ENCODE measurements at regions not wholly inside any gene's neighbourhood (a gene's known extent, or its start where the extent isn't known, plus 50 kb on each side); places are given as distances from the start of the nearest gene placed in this dataset.

DNA sequence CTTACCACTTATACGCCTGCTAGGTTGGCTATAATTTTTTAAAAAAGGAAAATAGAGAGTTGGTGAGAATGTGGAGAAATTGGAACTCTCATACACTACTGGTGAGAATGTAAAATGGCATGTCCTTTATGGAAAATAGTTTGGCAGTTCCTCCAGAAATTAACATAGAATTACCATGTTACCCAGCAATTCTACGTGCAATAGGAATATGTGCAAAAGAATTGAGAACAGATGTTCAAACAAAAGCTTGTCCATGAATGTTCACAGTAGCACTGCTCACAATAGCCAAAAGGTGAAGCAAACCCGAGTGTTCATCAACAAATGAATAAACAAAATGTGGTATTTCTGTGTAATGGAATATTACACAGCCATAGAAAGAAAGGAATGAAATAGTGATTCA is 592.2 kb downstream of the DHX35 start:
- Histone ChIP-seq H3K4me3 (ENCODE audit: low read length) (no peak overlapping the region), H3K36me3 (ENCODE audit: insufficient read depth, low read length) (no peaks in the 10 kb centered on the region), H3K27me3 (ENCODE audit: control insufficient read depth in 1 of 2, insufficient read depth in 2 of 2, low read length in 2 of 2) (no peaks in the 10 kb centered on the region), H3K27ac (ENCODE audit: low read depth in 1 of 2, low read length in 2 of 2) (no peak overlapping the region), H3K4me1 (ENCODE audit: insufficient read depth, low read length) (no peaks in the 10 kb centered on the region), H3K9me3 (ENCODE audit: control insufficient read depth in 1 of 2, insufficient read depth in 1 of 2, low read length in 2 of 2) (no peaks in the 10 kb centered on the region)
- Mint-ChIP-seq H3K27ac (no peak overlapping the region), H3K9me3 (no peaks in the 10 kb centered on the region), H3K27me3 (no peaks in the 10 kb centered on the region), H3K4me1 (ENCODE audit: low read depth) (no peaks in the 10 kb centered on the region), H3K36me3 (ENCODE audit: low read depth) (no peaks in the 10 kb centered on the region), H3K4me3 (no peak overlapping the region)
- POLR2A ChIA-PET: no interaction called here
- CTCF ChIA-PET: no interaction called here
- TF ChIP-seq, protein P1, sequence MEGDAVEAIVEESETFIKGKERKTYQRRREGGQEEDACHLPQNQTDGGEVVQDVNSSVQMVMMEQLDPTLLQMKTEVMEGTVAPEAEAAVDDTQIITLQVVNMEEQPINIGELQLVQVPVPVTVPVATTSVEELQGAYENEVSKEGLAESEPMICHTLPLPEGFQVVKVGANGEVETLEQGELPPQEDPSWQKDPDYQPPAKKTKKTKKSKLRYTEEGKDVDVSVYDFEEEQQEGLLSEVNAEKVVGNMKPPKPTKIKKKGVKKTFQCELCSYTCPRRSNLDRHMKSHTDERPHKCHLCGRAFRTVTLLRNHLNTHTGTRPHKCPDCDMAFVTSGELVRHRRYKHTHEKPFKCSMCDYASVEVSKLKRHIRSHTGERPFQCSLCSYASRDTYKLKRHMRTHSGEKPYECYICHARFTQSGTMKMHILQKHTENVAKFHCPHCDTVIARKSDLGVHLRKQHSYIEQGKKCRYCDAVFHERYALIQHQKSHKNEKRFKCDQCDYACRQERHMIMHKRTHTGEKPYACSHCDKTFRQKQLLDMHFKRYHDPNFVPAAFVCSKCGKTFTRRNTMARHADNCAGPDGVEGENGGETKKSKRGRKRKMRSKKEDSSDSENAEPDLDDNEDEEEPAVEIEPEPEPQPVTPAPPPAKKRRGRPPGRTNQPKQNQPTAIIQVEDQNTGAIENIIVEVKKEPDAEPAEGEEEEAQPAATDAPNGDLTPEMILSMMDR (IDR thresholded peaks at IDR 0.05): no peak
- DNase-seq (no peak), ATAC-seq (ENCODE audit: poor library complexity) (no peak)
- intact Hi-C loops (cut with DNase I, micrococcal nuclease): no loop called here

GRCh38 chr20:39553120-39553519 is 591.0 kb downstream of the DHX35 start:
- DNase-seq: no peak
- POLR2A ChIA-PET: no interaction called here
- no peak for ATAC-seq (ENCODE audit: poor library complexity)
- intact Hi-C loops (cut with DNase I, micrococcal nuclease): no loop called here
- Histone ChIP-seq H3K36me3 (ENCODE audit: insufficient read depth, low read length) (no peaks in the 10 kb centered on the region), H3K27me3 (ENCODE audit: control insufficient read depth in 1 of 2, insufficient read depth in 2 of 2, low read length in 2 of 2) (no peaks in the 10 kb centered on the region), H3K4me1 (ENCODE audit: insufficient read depth, low read length) (no peaks in the 10 kb centered on the region), H3K9me3 (ENCODE audit: control insufficient read depth in 1 of 2, insufficient read depth in 1 of 2, low read length in 2 of 2) (no peaks in the 10 kb centered on the region), H3K27ac (ENCODE audit: low read depth in 1 of 2, low read length in 2 of 2) (no peak overlapping the region), H3K4me3 (ENCODE audit: low read length) (no peak overlapping the region)
- CTCF ChIA-PET: no interaction called here
- H3K4me3 Mint-ChIP-seq: no peak overlapping the region
- H3K27ac Mint-ChIP-seq: no peak overlapping the region
- TF ChIP-seq, protein P1 (IDR thresholded peaks at IDR 0.05): no peak
- no peaks in the 10 kb centered on the region for H3K9me3 Mint-ChIP-seq
- H3K27me3 Mint-ChIP-seq: no peaks in the 10 kb centered on the region
- no peaks in the 10 kb centered on the region for H3K36me3 Mint-ChIP-seq (ENCODE audit: low read depth)
- no peaks in the 10 kb centered on the region for H3K4me1 Mint-ChIP-seq (ENCODE audit: low read depth)

GRCh38 chr20:39549733-39550132 is 587.6 kb downstream of the DHX35 start:
- Mint-ChIP-seq H3K4me1 (ENCODE audit: low read depth) (no peaks in the 10 kb centered on the region), H3K27ac (no peak overlapping the region), H3K9me3 (no peaks in the 10 kb centered on the region), H3K4me3 (no peak overlapping the region), H3K36me3 (ENCODE audit: low read depth) (no peaks in the 10 kb centered on the region), H3K27me3 (peaks cover 13% of the 10 kb centered on the region)
- intact Hi-C loops (cut with DNase I, micrococcal nuclease): no loop called here
- no peak for DNase-seq
- POLR2A ChIA-PET: no interaction called here
- Histone ChIP-seq H3K4me1 (ENCODE audit: insufficient read depth, low read length) (no peaks in the 10 kb centered on the region), H3K9me3 (ENCODE audit: control insufficient read depth in 1 of 2, insufficient read depth in 1 of 2, low read length in 2 of 2) (no peaks in the 10 kb centered on the region), H3K36me3 (ENCODE audit: insufficient read depth, low read length) (no peaks in the 10 kb centered on the region), H3K27me3 (ENCODE audit: control insufficient read depth in 1 of 2, insufficient read depth in 2 of 2, low read length in 2 of 2) (no peaks in the 10 kb centered on the region), H3K4me3 (ENCODE audit: low read length) (no peak overlapping the region), H3K27ac (ENCODE audit: low read depth in 1 of 2, low read length in 2 of 2) (no peak overlapping the region)
- no peak for ATAC-seq (ENCODE audit: poor library complexity)
- TF ChIP-seq, protein P1 (IDR thresholded peaks at IDR 0.05): no peak
- CTCF ChIA-PET: interaction anchor here (0.8 kb wide), 1 partner anchor 8 kb away, joined by 3 read pairs; no protein-coding TSS in a partner anchor
